RWPE1 (cell line): ENCODE measurements at regions not wholly inside any gene's neighbourhood (a gene's known extent, or its start where the extent isn't known, plus 50 kb on each side); places are given as distances from the start of the nearest gene placed in this dataset.
"Not testable (repeated sequence)": the region's sequence is repeated elsewhere in the genome, so short reads cannot be mapped to it uniquely, and the experiment has no call there.

Source experiments
- CTCF ChIA-PET: fragments of 350-600 bp; sonication (Branson Sonifier 250); formaldehyde crosslinking; extraction: SDS; loops from one replicate; lab custom pipeline; 2021; lab: Yijun Ruan, JAX
- POLR2A ChIA-PET: fragments of 400-600 bp; formaldehyde crosslinking; extraction: SDS; loops from one replicate; lab custom pipeline; 2020; ENCODE audit warnings: antibody characterized with exemption; ENCODE audit not compliant: low non-redundant PET; lab: Yijun Ruan, JAX
- DNase-seq: peaks from one replicate; pipeline ENCODE4 v3.0.0; 2012; ENCODE audit warnings: low spot score
- H3K27ac ChIP-seq: fragments of 450-650 bp; 2 replicates; pipeline ENCODE4 v1.5.1; 2017
- TF ChIP-seq, protein P1 (sequence below): fragments of 450-650 bp; conservative IDR thresholded peaks from 2 replicates; pipeline ENCODE4 v1.5.1; 2017; ENCODE audit warnings: low read depth, mild to moderate bottlenecking

DNA sequence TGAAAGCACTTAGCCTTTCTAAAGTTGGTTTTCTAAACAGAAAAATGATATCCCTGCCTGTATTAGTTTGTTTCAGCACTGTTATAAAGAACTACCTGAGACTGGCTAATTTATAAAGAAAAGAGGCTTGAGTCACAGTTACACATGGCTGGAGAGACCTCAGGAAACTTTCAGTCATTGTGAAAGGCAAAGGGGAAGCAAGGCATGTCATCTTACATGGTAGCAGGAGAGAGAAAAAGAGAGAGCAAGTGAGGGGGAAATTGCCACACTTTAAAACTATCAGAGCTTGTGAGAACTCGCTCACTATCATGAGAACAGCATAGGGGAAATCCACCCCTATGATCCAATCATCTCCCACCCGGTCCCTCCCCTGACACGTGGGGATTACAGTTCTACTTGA, 64.9 kb downstream of the FAM170A start:
- no peak overlapping the region for H3K27ac ChIP-seq
- CTCF ChIA-PET, result interaction anchor here (0.7 kb wide), 1 partner anchor 54 kb away, joined by 3 read pairs; no protein-coding TSS in a partner anchor
- no peak for DNase-seq
- TF ChIP-seq, protein P1, sequence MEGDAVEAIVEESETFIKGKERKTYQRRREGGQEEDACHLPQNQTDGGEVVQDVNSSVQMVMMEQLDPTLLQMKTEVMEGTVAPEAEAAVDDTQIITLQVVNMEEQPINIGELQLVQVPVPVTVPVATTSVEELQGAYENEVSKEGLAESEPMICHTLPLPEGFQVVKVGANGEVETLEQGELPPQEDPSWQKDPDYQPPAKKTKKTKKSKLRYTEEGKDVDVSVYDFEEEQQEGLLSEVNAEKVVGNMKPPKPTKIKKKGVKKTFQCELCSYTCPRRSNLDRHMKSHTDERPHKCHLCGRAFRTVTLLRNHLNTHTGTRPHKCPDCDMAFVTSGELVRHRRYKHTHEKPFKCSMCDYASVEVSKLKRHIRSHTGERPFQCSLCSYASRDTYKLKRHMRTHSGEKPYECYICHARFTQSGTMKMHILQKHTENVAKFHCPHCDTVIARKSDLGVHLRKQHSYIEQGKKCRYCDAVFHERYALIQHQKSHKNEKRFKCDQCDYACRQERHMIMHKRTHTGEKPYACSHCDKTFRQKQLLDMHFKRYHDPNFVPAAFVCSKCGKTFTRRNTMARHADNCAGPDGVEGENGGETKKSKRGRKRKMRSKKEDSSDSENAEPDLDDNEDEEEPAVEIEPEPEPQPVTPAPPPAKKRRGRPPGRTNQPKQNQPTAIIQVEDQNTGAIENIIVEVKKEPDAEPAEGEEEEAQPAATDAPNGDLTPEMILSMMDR, result no peak
- POLR2A ChIA-PET, result no interaction called here

DNA sequence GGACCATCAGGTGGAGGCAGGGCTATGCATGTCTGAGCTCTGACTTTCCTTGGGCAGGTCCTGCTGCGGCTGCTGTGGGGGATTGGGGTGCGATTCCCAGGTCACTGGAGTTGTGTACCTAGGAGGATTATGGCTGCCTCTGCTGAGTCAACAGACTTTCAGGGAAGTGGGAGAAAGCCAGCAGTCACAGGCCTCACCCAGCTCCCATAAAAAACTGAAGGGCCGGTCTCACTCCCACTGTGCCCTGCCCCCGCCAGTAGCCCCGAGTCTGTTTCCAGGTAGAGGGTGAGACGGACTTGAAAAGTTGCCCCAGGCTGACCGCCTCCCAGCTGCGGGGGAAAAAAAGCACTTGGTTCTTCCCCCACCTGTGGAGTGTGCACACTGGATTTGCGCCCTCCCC, 76.7 kb downstream of the FAM170A start:
- no peak for DNase-seq
- H3K27ac ChIP-seq, result no peak overlapping the region
- TF ChIP-seq, protein P1, result no peak
- CTCF ChIA-PET, result no interaction called here
- POLR2A ChIA-PET, result no interaction called here

DNA sequence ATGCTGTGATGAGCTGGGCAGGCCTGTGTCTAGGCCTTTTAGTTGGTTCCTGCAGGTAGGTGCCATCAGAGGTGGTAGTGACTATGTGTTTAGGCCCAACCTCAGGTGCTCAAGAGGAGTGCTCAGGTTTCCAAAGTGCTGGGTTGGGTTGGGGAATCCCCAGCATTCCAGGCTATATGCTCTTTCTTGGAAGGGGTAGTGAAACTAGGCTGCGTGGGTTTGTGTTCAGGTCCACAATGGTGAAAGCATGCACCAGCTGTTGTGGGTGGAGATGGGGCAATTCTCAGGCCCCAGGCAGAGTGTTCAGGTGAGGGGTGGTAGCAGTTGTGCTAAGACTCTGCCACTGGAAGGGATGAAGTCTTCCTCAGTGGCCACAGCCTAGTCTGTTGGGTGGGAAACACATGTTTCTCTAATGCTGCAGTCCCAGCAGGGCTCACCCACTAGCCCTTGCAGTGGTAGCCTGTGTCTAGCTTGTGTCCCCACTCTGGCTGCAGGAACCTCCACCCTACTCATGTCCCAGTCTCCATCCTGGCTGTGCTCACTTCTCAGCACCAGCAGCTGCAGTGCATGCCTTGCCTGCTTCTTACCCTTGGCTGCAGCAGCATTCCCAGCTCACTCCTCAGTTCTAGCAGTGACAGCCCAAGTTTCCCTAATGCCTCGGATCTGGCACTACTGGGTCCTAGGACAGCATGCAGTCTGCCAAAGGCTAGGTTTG, 78.9 kb downstream of the FAM170A start:
- TF ChIP-seq, protein P1, result no peak
- DNase-seq, result no peak
- POLR2A ChIA-PET, result no interaction called here
- no peak overlapping the region for H3K27ac ChIP-seq
- CTCF ChIA-PET, result interaction anchor here (0.6 kb wide), 2 partner anchors 246 to 1393 kb away, joined by 4 to 5 read pairs; no protein-coding TSS in a partner anchor

DNA sequence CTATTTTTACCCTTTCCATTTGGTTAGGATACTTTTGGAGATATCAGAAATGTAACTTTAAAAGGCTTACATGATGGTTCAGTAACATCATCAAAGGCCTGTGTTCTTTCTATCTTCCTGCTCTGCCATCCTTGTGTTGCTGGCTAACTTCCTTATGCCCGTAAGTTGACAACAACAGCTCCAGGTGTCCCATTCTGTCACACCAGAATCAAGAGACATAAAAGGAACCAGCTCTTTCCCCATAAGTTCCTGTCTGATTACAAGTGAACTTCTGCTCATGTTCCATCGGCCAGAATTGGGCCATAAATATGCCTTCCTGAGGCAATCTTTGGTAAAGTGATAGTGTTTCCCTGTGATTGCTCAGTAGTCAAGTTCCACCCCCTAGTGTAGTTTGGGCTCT, 92.4 kb downstream of the FAM170A start:
- TF ChIP-seq, protein P1, result no peak
- H3K27ac ChIP-seq, result no peak overlapping the region
- ChIA-PET POLR2A (no interaction called here), CTCF (interaction anchor here (0.7 kb wide), 1 partner anchor 94 kb away, joined by 3 read pairs; no protein-coding TSS in a partner anchor)
- no peak for DNase-seq

DNA sequence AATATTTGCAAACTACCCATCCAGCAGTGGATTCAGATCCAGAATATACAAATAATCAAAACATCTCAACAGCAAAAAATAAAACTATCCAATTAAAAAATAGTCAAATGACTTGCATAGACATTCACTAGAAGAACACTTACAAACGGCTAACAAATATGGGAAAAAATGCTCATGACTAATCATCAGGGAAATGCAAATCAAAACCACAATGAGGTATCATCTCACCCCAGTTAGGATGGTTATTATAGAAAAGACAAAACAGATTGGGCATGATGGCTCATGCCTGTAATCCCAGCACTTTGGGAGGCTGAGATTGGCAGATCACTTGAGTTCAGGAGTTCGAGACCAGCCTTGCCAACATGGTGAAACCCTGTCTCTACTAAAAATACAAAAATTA, 95.9 kb downstream of the FAM170A start:
- CTCF ChIA-PET, POLR2A ChIA-PET, H3K27ac ChIP-seq, DNase-seq: not testable (repeated sequence)

DNA sequence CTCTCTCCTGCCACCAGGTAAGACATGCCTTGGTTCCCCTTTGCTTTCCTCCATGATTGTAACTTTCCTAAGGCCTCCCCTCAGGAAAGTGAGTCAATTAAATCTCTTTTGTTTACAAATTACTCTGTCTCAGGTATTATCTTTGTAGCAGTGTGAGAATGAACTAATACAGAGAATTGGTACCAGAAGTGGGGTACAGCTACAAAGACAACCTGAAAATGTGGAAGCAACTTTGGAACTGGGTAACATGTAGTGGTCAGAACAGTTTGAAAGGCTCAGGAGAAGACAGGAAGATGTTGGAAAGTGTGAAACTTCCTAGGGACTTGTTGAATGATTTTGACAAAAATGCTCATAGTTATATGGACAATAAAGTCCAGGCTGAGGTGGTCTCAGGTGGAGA, 97.2 kb downstream of the FAM170A start:
- CTCF ChIA-PET, result no interaction called here
- POLR2A ChIA-PET, result no interaction called here
- no peak overlapping the region for H3K27ac ChIP-seq
- no peak for DNase-seq
- TF ChIP-seq, protein P1, result no peak

DNA sequence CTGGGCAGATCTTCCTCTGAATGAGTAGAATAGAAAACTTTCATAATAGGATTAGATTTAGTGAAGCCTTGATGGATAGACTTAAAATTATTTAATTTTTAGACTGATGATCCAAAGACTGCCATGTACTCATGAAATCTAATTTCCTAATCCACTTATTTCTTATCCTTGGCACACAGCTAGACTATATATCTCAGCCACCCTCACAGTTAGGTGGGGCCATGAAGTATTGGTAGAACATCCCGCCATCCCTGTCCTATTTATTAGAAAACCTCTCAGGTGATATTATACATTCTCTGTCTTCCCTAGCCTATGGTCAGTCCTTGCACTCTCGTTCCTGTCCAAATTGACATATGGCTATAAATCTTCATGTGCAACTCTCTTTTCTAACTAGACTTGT, 110.9 kb downstream of the FAM170A start:
- TF ChIP-seq, protein P1, result no peak
- no peak for DNase-seq
- ChIA-PET POLR2A (no interaction called here), CTCF (no interaction called here)
- no peak overlapping the region for H3K27ac ChIP-seq
